WTC11 (cell line): ENCODE measurements at regions not wholly inside any gene's neighbourhood (a gene's known extent, or its start where the extent isn't known, plus 50 kb on each side); places are given as distances from the start of the nearest gene placed in this dataset.

Experiments
- CREB1 ChIP-seq: sonication (generic); formaldehyde crosslinking; IDR thresholded peaks from 2 replicates; pipeline ENCODE4 v1.8.0; 2023; ENCODE audit warnings: mild to moderate bottlenecking, missing genetic modification reagents
- CTCF ChIP-seq: fragments of 200-600 bp; IDR thresholded peaks from 2 replicates; pipeline ENCODE4 v1.8.0; 2022; ENCODE audit warnings: antibody characterized with exemption
- FOXJ3 ChIP-seq: sonication (generic); formaldehyde crosslinking; IDR thresholded peaks from 2 replicates; pipeline ENCODE4 v1.9.0; 2021; ENCODE audit warnings: missing genetic modification reagents, mild to moderate bottlenecking, borderline replicate concordance
- NR2C2 ChIP-seq: sonication (generic); formaldehyde crosslinking; IDR thresholded peaks from 2 replicates; pipeline ENCODE4 v1.8.0; 2022; ENCODE audit warnings: mild to moderate bottlenecking, missing genetic modification reagents
- PREB ChIP-seq: sonication (generic); formaldehyde crosslinking; IDR thresholded peaks from 2 replicates; pipeline ENCODE4 v1.8.1; 2022; ENCODE audit warnings: mild to moderate bottlenecking, missing genetic modification reagents, moderate library complexity, borderline replicate concordance
- ZNF281 ChIP-seq: sonication (generic); formaldehyde crosslinking; IDR thresholded peaks from 2 replicates; pipeline ENCODE4 v1.8.0; 2023; ENCODE audit warnings: mild to moderate bottlenecking, missing genetic modification reagents
- ZNF512 ChIP-seq: sonication (generic); formaldehyde crosslinking; IDR thresholded peaks from 2 replicates; pipeline ENCODE4 v1.8.1; 2022; ENCODE audit warnings: missing genetic modification reagents, borderline replicate concordance

GRCh38 chr10:71001470-71001869 lies 113.1 kb upstream of the PCBD1 start:
- no peak for TF ChIP-seq FOXJ3 (CRISPR knock-in tag)
- TF ChIP-seq PREB (CRISPR knock-in tag): no peak
- TF ChIP-seq CTCF: no peak
- no peak for TF ChIP-seq ZNF512
- no peak for TF ChIP-seq CREB1 (CRISPR knock-in tag)
- no peak for TF ChIP-seq ZNF281
- TF ChIP-seq NR2C2 (CRISPR knock-in tag): no peak
